HG03196 (cell line): ENCODE measurements at regions not wholly inside any gene's neighbourhood (a gene's known extent, or its start where the extent isn't known, plus 50 kb on each side); places are given as distances from the start of the nearest gene placed in this dataset.

Source experiments
- ATAC-seq: cut with Tn5 transposase; IDR thresholded peaks from one replicate; pipeline ENCODE4 v1.9.1; 2021; ENCODE audit not compliant: unreplicated experiment

GRCh38 chr15:70431854-70432253, 331.5 kb downstream of the UACA start:
- ATAC-seq = no peak

GRCh38 chr15:70430069-70430468, 332.4 kb upstream of the TLE3 start:
- no peak for ATAC-seq

GRCh38 chr15:70429056-70429722, 331.5 kb upstream of the TLE3 start:
- no peak for ATAC-seq

GRCh38 chr15:70428211-70428822, 330.6 kb upstream of the TLE3 start:
- ATAC-seq = no peak

- no peak for ATAC-seq
Measured at GRCh38 chr15:70427167-70428120, 329.7 kb upstream of the TLE3 start.

GRCh38 chr15:70426096-70426821, 328.5 kb upstream of the TLE3 start:
- ATAC-seq = no peak

- no peak for ATAC-seq
Measured at GRCh38 chr15:70424937-70425411, 327.3 kb upstream of the TLE3 start.

- ATAC-seq = no peak
Measured at GRCh38 chr15:70423267-70423666, 325.6 kb upstream of the TLE3 start.

GRCh38 chr15:70422342-70422741, 324.6 kb upstream of the TLE3 start:
- ATAC-seq = no peak

- no peak for ATAC-seq
Measured at GRCh38 chr15:70420948-70421482, 323.3 kb upstream of the TLE3 start.

GRCh38 chr15:70420086-70420947, 322.6 kb upstream of the TLE3 start:
- no peak for ATAC-seq

GRCh38 chr15:70418943-70419342, 321.2 kb upstream of the TLE3 start:
- no peak for ATAC-seq

GRCh38 chr15:70417535-70417934, 319.8 kb upstream of the TLE3 start:
- ATAC-seq = no peak

- ATAC-seq = no peak
Measured at GRCh38 chr15:70416829-70417228, 319.1 kb upstream of the TLE3 start.

- ATAC-seq = no peak
Measured at GRCh38 chr15:70415398-70415797, 317.7 kb upstream of the TLE3 start.

- ATAC-seq = no peak
Measured at GRCh38 chr15:70414626-70415025, 316.9 kb upstream of the TLE3 start.

GRCh38 chr15:70412794-70413193, 315.1 kb upstream of the TLE3 start:
- ATAC-seq = no peak

- ATAC-seq = no peak
Measured at GRCh38 chr15:70411143-70411863, 313.6 kb upstream of the TLE3 start.

- ATAC-seq = no peak
Measured at GRCh38 chr15:70410371-70410985, 312.8 kb upstream of the TLE3 start.
